HG03095 (cell line): ENCODE measurements at regions not wholly inside any gene's neighbourhood (a gene's known extent, or its start where the extent isn't known, plus 50 kb on each side); places are given as distances from the start of the nearest gene placed in this dataset.

Source experiments
- ATAC-seq: cut with Tn5 transposase; IDR thresholded peaks from one replicate; pipeline ENCODE4 v1.9.1; 2021; ENCODE audit warnings: moderate library complexity; ENCODE audit not compliant: unreplicated experiment

DNA sequence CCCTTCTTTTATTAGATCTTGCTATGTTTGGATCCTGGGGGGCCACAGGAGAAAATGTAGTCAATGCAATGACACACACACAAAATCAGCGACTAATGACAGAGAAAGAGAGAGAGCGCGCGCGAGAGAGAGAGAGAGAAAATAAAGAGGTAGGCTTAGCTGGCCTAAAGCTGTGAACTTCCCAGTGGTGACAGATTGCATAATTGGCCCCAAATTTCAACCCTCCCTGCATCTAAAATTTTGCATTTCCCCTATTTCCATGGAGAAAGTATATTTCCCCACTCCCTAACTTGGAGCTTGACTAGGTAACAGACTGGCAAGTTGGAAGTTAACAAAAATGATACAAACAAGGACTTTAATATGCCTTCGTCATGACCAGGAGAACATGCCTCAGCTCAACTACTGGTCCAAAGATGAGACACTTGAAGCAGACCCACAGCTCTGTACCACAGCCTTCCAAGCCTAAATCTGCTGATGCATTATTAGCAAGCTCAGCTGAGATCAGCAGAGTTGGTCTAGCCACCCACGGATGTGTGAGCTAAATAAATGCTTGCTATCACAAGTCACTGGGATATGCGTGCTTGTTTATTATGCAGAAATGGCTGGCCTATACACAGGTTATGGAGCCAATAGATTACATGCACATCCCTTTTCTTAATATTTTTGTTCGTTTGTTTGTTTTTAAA is 118.1 kb upstream of the PRDM1 start:
- no peak for ATAC-seq

DNA sequence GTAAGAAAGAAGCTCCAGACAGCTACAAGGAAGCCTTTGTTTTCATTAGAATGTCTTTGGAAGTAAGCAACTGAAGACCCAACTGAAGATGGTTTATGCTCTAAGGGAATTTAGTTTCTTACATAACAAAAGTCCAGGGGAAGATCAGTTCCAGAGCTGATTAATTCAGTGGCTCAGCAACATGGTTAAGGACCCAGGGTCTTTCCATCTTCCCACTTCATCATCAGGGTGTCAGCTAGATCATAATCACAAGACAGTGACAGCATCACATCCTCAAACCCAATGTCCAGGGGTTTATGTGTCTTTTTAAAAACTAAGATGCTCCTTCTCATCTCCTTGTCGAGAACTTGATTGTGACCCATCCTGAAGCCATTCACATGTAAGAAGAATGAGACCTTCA is 119.7 kb upstream of the PRDM1 start:
- ATAC-seq: no peak

- ATAC-seq: no peak
Measured at GRCh38 chr6:105964979-105965760, 121.0 kb upstream of the PRDM1 start.

- no peak for ATAC-seq
Measured at GRCh38 chr6:105954148-105954547, 132.0 kb upstream of the PRDM1 start.

- no peak for ATAC-seq
Measured at GRCh38 chr6:105952772-105953690, 133.1 kb upstream of the PRDM1 start.

DNA sequence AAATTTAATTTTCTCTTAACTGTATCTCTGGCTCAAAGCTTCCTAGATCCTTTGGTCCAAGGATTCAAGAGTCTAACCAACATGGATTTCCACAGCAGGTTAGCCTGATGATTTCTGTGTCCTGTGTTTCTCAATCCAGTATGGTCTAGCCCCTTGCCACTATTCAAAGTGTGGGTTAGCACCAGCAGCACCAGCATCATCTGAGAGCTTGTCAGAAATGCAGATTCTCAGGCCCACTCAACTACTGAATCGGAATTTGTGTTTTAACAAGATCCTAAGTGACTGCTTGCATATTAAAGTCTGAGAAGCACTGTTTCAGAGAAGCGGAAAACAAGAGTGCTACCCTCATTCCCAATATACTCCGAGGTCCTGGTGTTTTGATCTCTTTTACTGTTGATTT is 133.8 kb upstream of the PRDM1 start:
- no peak for ATAC-seq

- ATAC-seq: no peak
Measured at GRCh38 chr6:105951322-105951721, 134.8 kb upstream of the PRDM1 start.

DNA sequence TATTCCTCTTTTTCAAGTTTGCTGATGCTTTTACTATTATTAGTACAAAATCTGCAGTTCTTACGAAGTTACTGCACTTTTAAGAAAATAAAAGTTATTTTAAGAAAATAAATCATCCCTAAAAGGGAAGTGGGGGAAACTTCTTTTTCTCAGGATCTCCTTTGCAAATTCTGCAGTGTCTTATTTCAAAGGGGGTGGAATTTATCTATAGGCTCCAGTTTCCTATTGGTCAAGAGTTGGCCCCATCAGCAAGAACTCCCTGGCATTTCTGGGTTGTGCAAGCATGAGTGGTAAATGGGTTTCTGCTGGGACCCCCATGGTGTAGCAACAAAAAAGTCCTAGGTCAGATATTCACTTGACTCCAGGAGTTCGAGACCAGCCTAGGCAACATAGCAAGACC is 136.3 kb upstream of the PRDM1 start:
- no peak for ATAC-seq

DNA sequence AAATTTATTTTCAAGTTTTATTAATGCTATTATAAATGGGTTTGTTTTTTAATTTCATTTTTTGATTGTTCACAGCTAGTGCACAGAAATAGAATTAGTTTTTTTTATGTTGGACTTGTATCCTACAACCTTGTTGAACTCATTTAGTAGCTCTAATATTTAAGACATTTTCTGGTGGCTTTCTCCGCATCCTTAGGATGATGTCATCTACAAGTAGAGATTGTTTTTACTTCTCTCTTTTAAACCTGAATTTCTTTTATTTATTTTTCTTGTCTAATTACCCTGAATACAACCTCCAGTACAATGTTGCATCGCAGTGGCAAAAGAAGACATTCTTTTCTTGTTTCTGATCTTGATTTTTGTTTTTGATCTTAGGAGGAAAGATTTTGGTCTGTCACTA is 142.6 kb upstream of the PRDM1 start:
- no peak for ATAC-seq

GRCh38 chr6:105941621-105942412 is 144.3 kb upstream of the PRDM1 start:
- no peak for ATAC-seq

- no peak for ATAC-seq
Measured at GRCh38 chr6:105940990-105941389, 145.1 kb upstream of the PRDM1 start.

- ATAC-seq: no peak
Measured at GRCh38 chr6:105936972-105937371, 149.2 kb upstream of the PRDM1 start.

DNA sequence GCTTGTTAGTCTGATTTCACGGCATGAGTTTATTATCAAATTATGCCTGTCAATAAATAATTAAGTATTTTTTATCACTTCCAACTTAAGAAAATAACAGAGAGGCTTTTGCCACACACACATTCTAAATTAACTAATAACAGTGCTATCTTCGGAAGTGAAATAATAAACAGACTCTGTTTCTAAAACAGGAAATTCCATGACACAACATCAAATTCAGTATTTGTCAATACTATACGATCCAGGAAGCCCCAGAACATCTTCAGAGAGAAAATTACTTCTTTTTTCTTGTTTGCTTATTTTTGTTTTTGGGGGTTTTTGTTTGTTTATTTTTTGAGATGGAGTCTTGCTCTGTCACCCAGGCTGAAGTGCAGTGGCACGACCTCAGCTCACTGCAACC is 150.7 kb upstream of the PRDM1 start:
- no peak for ATAC-seq

- no peak for ATAC-seq
Measured at GRCh38 chr6:105934708-105935107, 151.4 kb upstream of the PRDM1 start.

DNA sequence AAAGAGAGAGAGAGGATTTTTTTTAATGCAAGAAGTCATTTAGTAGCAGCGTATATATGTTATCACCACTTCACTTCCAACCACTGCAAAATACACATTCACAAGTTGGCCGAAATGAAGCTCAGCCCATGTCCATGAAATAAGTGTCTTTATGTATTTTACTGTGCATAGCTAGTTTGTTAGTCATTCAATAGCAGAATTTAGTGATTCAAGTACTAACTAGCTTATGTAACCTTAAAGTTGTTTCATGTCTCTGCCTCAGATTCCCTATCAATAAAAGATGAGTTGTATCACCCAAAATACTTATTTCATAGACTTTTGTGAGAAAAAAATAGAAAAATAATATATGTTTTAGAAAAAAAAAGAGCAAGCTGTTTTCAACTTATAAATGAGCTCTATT is 153.7 kb upstream of the PRDM1 start:
- no peak for ATAC-seq

GRCh38 chr6:105929626-105930025 is 156.5 kb upstream of the PRDM1 start:
- no peak for ATAC-seq

GRCh38 chr6:105926318-105926717 is 159.8 kb upstream of the PRDM1 start:
- no peak for ATAC-seq

GRCh38 chr6:105925706-105926105 is 160.4 kb upstream of the PRDM1 start:
- no peak for ATAC-seq

DNA sequence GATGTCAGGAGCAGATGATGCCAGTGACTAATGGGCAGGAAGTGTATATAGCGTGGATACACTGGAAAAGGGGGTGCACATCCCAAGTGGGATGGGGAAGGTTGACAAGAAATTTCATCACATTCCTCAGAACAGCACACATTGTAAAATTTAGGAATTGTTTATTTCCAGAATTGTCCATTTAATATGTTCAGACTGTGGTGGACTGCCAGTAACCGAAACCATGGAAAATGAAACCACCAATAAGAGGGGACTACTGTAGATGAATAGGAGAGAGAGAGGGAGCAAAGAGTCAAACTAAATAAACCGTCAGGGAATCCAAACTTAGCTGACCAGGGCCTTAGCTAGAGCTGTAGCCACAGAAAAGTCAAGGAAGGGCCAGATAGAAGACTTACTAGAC is 164.4 kb upstream of the PRDM1 start:
- no peak for ATAC-seq

DNA sequence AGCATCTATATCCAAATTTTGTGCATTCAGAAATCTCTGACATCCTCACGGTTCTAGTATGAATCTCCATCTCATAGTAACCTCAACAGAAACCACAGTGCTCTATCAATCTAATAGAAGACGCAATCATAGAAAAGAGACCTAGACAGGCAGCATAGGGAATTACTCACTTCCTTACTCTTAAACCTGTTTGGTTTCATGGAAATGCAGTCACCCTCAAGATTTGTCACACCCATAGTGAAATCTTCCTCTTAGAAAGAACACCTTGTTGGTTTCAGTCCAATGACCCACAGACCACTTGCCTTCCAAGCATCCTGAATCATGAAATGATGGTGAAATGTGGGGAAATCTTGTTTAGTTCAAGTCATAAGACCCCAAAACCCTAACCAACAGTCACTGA is 166.1 kb upstream of the PRDM1 start:
- no peak for ATAC-seq
